Adrenal gland (tissue), 9 donors: ENCODE measurements at regions not wholly inside any gene's neighbourhood (a gene's known extent, or its start where the extent isn't known, plus 50 kb on each side); places are given as distances from the start of the nearest gene placed in this dataset.

ENCODE experiments used
- DNase-seq, 7 donors: peaks; one replicate each; pipeline ENCODE4 v3.0.0-alpha.2; 2019 to 2020
- H3K27ac ChIP-seq, 5 donors: fragments of 200-600 bp; sonication (generic) in 4 of 5; 1 replicate in 3 of 5; 2 replicates in 2 of 5; pipeline versions ENCODE4 v1.5.1 to v1.8.0; 2016 to 2020; ENCODE audit warnings: mild to moderate bottlenecking in 1 of 5
- H3K27me3 ChIP-seq: fragments of 200-600 bp; 2 replicates; pipeline ENCODE4 v1.8.0; 2021
- H3K36me3 ChIP-seq, 2 donors: fragments of 200-600 bp; replicated peaks in 1 of 2; 1 replicate in 1 of 2; 2 replicates in 1 of 2; pipeline versions ENCODE4 v1.5.1 to v1.8.0; 2018 to 2022
- H3K4me1 ChIP-seq, 2 donors: fragments of 200-600 bp; replicated peaks in 1 of 2; 1 replicate in 1 of 2; 2 replicates in 1 of 2; pipeline versions ENCODE4 v1.5.1 to v1.8.0; 2018 to 2021
- H3K4me3 ChIP-seq, 4 donors: fragments of 200-600 bp; sonication (generic) in 3 of 4; one replicate each; pipeline ENCODE4 v1.5.1; 2016 to 2018
- H3K9me3 ChIP-seq, 3 donors: fragments of 200-600 bp; sonication (generic) in 1 of 3; replicated peaks in 1 of 3; 1 replicate in 2 of 3; 2 replicates in 1 of 3; pipeline versions ENCODE4 v1.5.1 to v1.8.0; 2016 to 2021
- CTCF ChIP-seq, 6 experiments: fragments of 450-650 bp in 4 of 6; fragments of 200-600 bp in 2 of 6; sonication (generic) in 1 of 6; IDR thresholded peaks; 1 replicate in 5 of 6; 2 replicates in 1 of 6; pipeline versions ENCODE4 v1.5.1 to v1.8.0; 2016 to 2021; ENCODE audit warnings: antibody characterized with exemption in 6 of 6, mild to moderate bottlenecking in 2 of 6, moderate library complexity in 1 of 6
- POLR2A ChIP-seq, 2 donors: fragments of 450-650 bp; IDR thresholded peaks; one replicate each; pipeline ENCODE4 v1.6.1; 2017; ENCODE audit warnings: antibody characterized with exemption in 2 of 2, mild to moderate bottlenecking in 2 of 2, moderate library complexity in 1 of 2
- WGBS, 4 donors: extraction: QIAGEN DNeasy Blood & Tissue Kit in 2 of 4; methylation state at CpG; one replicate each; pipeline versions ENCODE4 v1.1.5 to v1.1.7; 2013 to 2017; 5-methylcytosine and 5-hydroxymethylcytosine counted together
- intact Hi-C, 2 donors: fragments of 100-400 bp; cut with DNase I; formaldehyde crosslinking; loops; one replicate each; pipeline versions ENCODE4 v1.14.1 to v1.15.0; 2022 to 2023
- donor health status: healthy with polysubstance abuse.
- donor health status: Bipolar disorder and iron deficiency.
- donor health status: DM: yes; HTN: yes; CAD: no.
- donor health status: DM: no; HTN: no; CAD: no.
- donor health status: DM: no; HTN: no; CAD: no.

- Histone ChIP-seq H3K27ac (no peak overlapping the region), H3K4me3 (no peak overlapping the region), H3K9me3 (no peaks in the 10 kb centered on the region), H3K36me3 (no peaks in the 10 kb centered on the region), H3K4me1 (no peaks in the 10 kb centered on the region), H3K27me3 (no peaks in the 10 kb centered on the region)
- WGBS, 4 donors, result 61 to 68% (median 62%) methylated on average over 3 of the region's 3 CpGs
- TF ChIP-seq POLR2A (IDR thresholded peaks at IDR 0.05) (no peak), CTCF (IDR thresholded peaks at IDR 0.05) (no peak)
- DNase-seq, result no peak
- intact Hi-C loops, result no loop called here
Observed at GRCh38 chr13:88919970-88920628, 1248.9 kb downstream of the SLITRK5 start.

- intact Hi-C loops, result no loop called here
- WGBS, 4 donors, result 76 to 88% (median 84%) methylated on average over 2 to 3 of the region's 3 CpGs
- H3K36me3 ChIP-seq, result no peaks in the 10 kb centered on the region
- H3K27ac ChIP-seq, result no peak overlapping the region
- H3K27me3 ChIP-seq, result no peaks in the 10 kb centered on the region
- no peaks in the 10 kb centered on the region for H3K4me1 ChIP-seq
- no peak overlapping the region for H3K4me3 ChIP-seq
- TF ChIP-seq CTCF (IDR thresholded peaks at IDR 0.05), result no peak
- TF ChIP-seq POLR2A (IDR thresholded peaks at IDR 0.05), result no peak
- no peaks in the 10 kb centered on the region for H3K9me3 ChIP-seq
- no peak for DNase-seq
Observed at GRCh38 chr13:88925954-88926353, 1254.8 kb downstream of the SLITRK5 start.

GRCh38 chr13:88926890-88927502 is 1255.8 kb downstream of the SLITRK5 start:
- intact Hi-C loops, result no loop called here
- Histone ChIP-seq H3K36me3 (no peaks in the 10 kb centered on the region), H3K27me3 (no peaks in the 10 kb centered on the region), H3K27ac (no peak overlapping the region), H3K4me1 (no peaks in the 10 kb centered on the region), H3K9me3 (no peaks in the 10 kb centered on the region), H3K4me3 (no peak overlapping the region)
- TF ChIP-seq POLR2A (IDR thresholded peaks at IDR 0.05), result no peak
- TF ChIP-seq CTCF (IDR thresholded peaks at IDR 0.05), result no peak
- no peak for DNase-seq
- WGBS, 4 donors, result 81 to 97% (median 87%) methylated on average over 3 to 5 of the region's 5 CpGs

- DNase-seq, result no peak
- TF ChIP-seq CTCF (IDR thresholded peaks at IDR 0.05), result no peak
- no peak for TF ChIP-seq POLR2A (IDR thresholded peaks at IDR 0.05)
- H3K27ac ChIP-seq, result no peak overlapping the region
- H3K36me3 ChIP-seq, result no peaks in the 10 kb centered on the region
- no peaks in the 10 kb centered on the region for H3K27me3 ChIP-seq
- no peak overlapping the region for H3K4me3 ChIP-seq
- no peaks in the 10 kb centered on the region for H3K4me1 ChIP-seq
- H3K9me3 ChIP-seq, result no peaks in the 10 kb centered on the region
- intact Hi-C loops, result no loop called here
- WGBS, 4 donors, result 76 to 92% (median 80%) methylated on average over 1 of the region's 1 CpG
Observed at GRCh38 chr13:88932950-88933349, 1261.8 kb downstream of the SLITRK5 start.
